Muscle of leg (tissue), 3 donors: ENCODE measurements at regions not wholly inside any gene's neighbourhood (a gene's known extent, or its start where the extent isn't known, plus 50 kb on each side); places are given as distances from the start of the nearest gene placed in this dataset.

Source experiments
- DNase-seq: peaks from one replicate; pipeline ENCODE4 v3.0.0; 2013
- H3K27ac ChIP-seq: one replicate; pipeline ENCODE4 v1.5.1; 2013; ENCODE audit warnings: mild to moderate bottlenecking, low read length, control low read depth
- H3K27me3 ChIP-seq: one replicate; pipeline ENCODE4 v1.6.1; 2013; ENCODE audit warnings: low read length; ENCODE audit not compliant: control insufficient read depth, insufficient read depth
- H3K36me3 ChIP-seq: one replicate; pipeline ENCODE4 v1.6.1; 2013; ENCODE audit warnings: low read length; ENCODE audit not compliant: control insufficient read depth, insufficient read depth
- H3K4me1 ChIP-seq: one replicate; pipeline ENCODE4 v1.6.1; 2013; ENCODE audit warnings: low read length; ENCODE audit not compliant: control insufficient read depth, insufficient read depth
- H3K4me3 ChIP-seq: one replicate; pipeline ENCODE4 v1.5.1; 2013; ENCODE audit warnings: low read length, control low read depth
- H3K9me3 ChIP-seq: replicated peaks from 2 replicates; pipeline ENCODE4 v1.6.1; 2013; ENCODE audit warnings: low read depth, low read length; ENCODE audit not compliant: control insufficient read depth
- WGBS: methylation state at CpG from one replicate; pipeline ENCODE4 v1.1.5; 2013; ENCODE audit warnings: missing lambda C conversion rate; ENCODE audit not compliant: insufficient coverage; 5-methylcytosine and 5-hydroxymethylcytosine counted together

DNA sequence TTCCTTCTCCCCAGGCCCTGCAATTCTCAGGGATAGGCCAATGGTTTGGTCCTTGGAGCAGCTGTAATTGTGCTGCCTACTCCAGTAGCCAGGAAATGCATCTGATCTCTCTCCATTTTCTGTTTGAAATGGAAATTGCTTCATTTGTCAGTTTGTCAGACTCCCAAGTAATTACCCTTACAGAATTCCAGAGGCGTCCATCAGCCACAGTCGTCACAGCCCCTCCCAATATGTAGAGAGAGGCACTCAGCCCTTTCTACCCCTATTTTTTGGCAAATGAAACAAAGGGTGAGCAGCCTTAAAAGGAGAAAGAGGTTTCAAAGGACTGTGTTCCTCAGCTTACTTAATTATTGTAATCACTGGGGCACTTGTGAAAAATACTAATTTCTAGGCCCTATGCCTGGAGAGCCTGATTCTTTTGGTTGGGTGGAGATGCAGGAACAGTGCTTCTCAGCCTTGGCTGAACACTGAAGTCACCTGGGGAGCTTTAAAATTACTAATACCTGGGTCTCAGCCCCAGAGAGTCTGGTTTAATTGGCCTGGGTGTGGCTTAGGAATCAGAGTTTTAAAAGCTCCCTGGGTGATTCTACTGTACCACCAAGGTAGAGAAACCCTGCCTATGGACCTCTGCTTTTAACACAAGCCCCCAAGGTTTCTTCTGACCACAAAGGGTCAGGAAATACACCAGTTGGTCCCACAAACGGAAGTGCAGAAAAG, 190.0 kb downstream of the EMP1 start:
- Histone ChIP-seq H3K9me3 (no peaks in the 10 kb centered on the region), H3K4me3 (no peak overlapping the region), H3K4me1 (peaks cover 14% of the 10 kb centered on the region), H3K27me3 (no peaks in the 10 kb centered on the region), H3K36me3 (no peaks in the 10 kb centered on the region), H3K27ac (no peak overlapping the region)
- 57% methylated on average over 1 of the region's 3 CpGs for WGBS
- no peak for DNase-seq

DNA sequence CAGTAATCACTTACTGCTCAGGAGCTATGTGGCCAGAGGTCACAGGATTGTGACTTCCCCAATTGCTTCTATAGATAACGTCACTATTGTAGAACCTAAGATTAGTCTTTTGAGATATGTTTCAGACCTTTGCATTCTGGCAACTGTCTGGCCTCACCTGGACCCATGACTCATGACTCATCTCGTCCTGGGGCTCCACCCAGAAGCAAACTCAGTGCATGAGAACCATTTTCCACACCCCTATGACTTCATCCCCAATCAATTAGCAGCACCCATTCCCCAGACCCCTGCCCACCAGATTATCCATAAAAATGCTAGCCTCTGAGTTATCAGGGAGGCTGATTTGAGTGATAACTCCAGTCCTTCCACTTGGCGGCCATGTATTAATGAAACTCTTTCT, 186.9 kb downstream of the EMP1 start:
- peaks cover 10% of the 10 kb centered on the region for H3K4me1 ChIP-seq
- H3K4me3 ChIP-seq: no peak overlapping the region
- DNase-seq: no peak
- no peaks in the 10 kb centered on the region for H3K9me3 ChIP-seq
- H3K27ac ChIP-seq: no peak overlapping the region
- H3K36me3 ChIP-seq: no peaks in the 10 kb centered on the region
- H3K27me3 ChIP-seq: no peaks in the 10 kb centered on the region
- WGBS: 71% methylated on average over 1 of the region's 3 CpGs

DNA sequence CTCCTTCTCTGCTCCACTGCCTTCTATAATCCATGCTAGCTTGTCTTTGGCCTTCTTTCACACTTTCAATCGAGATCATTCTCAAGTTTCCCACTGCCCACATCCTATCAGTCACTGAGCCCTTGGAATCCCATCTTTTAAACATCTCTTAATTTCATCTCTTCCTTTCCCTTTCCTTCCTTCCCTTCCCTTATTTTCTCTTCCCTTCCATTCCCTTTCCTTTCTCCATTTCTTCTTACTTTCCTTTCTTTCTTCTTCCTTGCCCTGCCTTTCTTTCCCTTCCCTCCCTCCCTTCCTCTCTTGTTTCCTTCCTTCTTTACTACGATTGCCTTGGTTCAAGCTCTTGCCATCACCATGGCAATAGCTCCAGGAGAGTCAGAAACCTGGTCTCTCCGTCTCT, 183.8 kb downstream of the EMP1 start:
- Histone ChIP-seq H3K27me3 (no peaks in the 10 kb centered on the region), H3K36me3 (no peaks in the 10 kb centered on the region), H3K4me3 (no peak overlapping the region), H3K27ac (no peak overlapping the region), H3K4me1 (peaks cover 17% of the 10 kb centered on the region), H3K9me3 (peaks cover 7% of the 10 kb centered on the region)
- no peak for DNase-seq
- WGBS: 76% methylated on average over 3 of the region's 3 CpGs

DNA sequence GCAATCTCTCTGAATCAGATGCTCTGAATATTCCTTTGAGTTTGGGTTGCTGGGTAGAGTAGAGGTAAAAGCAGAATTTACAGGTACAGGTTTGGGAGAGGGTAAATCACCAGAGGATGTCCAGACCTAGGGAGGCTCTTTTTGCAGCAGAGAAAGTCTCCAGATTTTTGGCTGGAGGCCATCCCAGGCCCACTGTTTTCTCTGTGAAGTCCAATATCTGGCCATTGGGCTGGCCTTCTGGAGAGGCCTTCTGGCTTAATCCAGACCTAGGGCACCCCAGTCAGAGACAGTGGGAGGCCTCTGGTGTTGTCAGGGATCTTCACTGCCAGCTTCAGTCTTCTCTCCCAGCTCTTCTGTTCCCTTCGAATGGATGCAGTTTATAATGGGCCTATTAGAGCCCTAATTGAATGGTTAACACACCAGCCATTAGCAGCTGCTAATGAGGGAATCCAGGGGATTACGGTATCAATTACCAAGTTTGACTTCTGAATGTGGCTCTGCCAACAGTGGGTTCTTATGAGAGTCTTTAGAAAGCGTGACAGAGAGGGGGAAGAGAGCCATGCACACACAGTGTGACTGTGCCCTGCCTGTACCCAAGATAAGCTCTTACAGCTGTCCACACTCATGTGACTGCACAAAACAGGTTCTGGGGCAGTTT, 183.1 kb downstream of the EMP1 start:
- no peaks in the 10 kb centered on the region for H3K27me3 ChIP-seq
- peaks cover 7% of the 10 kb centered on the region for H3K9me3 ChIP-seq
- H3K4me1 ChIP-seq: peaks cover 23% of the 10 kb centered on the region
- no peak overlapping the region for H3K27ac ChIP-seq
- no peak overlapping the region for H3K4me3 ChIP-seq
- WGBS: 33% methylated on average over 1 of the region's 3 CpGs
- no peaks in the 10 kb centered on the region for H3K36me3 ChIP-seq
- DNase-seq: peak; percentile 25

DNA sequence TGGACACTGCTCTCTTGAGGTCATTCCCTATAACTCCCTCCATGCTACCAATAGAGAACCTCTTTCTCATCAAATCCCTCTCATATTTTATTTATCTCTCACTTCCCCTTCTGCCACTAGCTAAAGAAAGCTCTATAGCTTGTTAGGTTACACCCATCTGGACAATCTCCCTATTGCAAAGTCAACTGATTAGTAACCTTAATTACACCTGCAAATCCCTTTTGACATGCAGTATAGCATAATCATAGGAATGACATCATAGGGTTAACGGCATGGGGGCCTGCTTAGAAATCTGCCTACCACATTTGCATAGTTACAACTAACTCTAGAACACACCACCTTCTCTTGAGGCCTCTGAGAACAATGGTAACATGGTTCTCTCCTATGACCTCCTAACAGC, 181.2 kb downstream of the EMP1 start:
- peaks cover 7% of the 10 kb centered on the region for H3K9me3 ChIP-seq
- H3K4me3 ChIP-seq: no peak overlapping the region
- no peaks in the 10 kb centered on the region for H3K36me3 ChIP-seq
- H3K27me3 ChIP-seq: no peaks in the 10 kb centered on the region
- H3K27ac ChIP-seq: no peak overlapping the region
- no peak for DNase-seq
- peaks cover 30% of the 10 kb centered on the region for H3K4me1 ChIP-seq
- 100% methylated on average over 1 of the region's 1 CpG for WGBS

DNA sequence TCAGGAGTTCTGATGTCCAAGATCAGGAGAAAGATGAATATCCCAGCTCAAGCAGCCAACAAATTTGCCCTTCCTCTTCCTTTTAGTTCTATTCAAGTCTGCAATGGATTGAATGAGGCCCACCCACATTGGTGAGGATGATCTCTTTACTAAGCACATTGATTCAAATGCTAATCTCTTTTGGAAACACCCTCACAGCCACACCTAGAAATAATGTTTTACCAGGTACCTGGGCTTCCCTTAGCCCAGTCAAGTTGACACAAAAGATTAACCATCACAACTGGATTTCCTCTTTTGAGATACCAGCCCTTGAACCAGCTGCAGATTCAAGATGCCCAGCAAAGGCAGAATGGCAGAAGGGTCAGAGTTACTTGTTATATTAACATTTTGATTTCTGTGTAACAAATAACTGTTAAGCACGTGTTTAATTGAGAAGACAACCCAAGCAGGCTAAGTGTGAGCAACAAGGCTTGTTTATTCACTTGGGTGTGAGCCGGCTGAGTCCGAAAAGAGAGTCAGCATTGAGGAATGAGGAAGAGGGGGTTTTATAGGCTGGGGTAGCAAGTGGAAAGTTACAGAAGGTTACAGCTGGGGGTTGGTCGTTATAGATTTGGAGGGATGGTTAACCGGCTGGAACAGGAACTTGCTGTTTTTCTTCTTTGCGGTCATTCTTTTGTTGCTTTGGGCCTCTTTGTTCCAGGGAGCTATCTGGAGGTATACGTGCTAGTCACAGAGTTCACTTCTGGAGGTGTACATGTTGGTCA, 180.3 kb downstream of the EMP1 start:
- Histone ChIP-seq H3K36me3 (no peaks in the 10 kb centered on the region), H3K4me1 (peaks cover 33% of the 10 kb centered on the region), H3K4me3 (no peak overlapping the region), H3K27me3 (no peaks in the 10 kb centered on the region), H3K27ac (no peak overlapping the region), H3K9me3 (peaks cover 7% of the 10 kb centered on the region)
- DNase-seq: no peak
- 85% methylated on average over 5 of the region's 7 CpGs for WGBS

DNA sequence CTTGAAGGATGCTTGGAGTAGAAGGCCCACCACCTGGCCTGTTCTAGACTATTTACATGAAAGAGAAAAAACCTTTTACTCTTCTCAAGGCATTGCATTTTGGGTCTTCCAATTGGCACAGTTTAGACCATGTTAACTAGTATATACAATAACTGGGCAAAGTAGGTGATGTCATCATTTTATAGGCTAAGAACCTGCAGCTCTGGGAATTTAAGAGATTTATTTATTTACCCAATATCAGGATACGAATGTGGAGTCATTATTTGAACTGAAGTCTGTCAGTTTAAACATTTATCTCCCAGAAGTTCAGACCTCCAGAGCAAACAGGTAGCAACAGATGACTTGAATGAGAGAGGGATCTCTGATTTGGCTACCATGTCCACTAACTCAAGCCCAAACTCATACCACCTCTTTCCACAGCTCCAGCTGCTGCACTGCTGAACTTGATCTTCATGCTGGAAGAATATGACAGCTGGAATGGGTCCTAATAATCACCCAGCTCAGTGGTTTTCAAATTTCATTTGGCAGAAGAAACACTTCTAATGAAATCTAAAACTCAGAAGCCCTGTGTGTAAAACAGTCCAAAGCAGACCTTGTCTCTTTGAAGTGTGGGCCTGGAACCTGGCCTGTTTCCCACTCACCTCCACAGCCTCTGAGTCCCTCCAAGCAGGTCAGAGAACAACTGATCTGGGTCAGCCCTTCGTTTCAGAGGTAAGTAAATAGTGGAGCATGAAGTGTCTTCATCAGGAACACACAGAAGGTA, 179.2 kb downstream of the EMP1 start:
- H3K4me3 ChIP-seq: no peak overlapping the region
- WGBS: no CpG with 5 or more reads among the region's 2 CpGs
- peak; percentile 43 for DNase-seq
- H3K27me3 ChIP-seq: no peaks in the 10 kb centered on the region
- H3K27ac ChIP-seq: no peak overlapping the region
- peaks cover 35% of the 10 kb centered on the region for H3K4me1 ChIP-seq
- no peaks in the 10 kb centered on the region for H3K36me3 ChIP-seq
- peaks cover 7% of the 10 kb centered on the region for H3K9me3 ChIP-seq

DNA sequence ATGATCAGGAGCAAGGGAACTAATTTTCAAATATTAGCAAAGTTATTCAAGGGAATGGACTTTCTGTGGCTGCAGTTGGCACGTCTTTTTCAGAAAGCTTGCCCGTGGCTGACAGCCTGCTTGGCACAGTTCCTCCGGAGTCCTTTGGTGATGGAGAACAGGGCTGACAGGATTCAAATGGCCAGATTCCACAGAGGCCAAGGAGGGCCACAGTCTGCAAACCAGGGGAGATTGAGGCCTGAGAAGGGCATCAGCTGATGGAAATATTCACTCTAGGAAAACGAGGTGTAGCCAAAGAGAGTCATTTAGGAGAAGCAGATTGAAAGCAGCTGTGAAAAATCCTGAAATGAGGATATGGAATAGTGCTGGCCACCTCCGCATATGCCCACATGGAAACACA, 178.3 kb downstream of the EMP1 start:
- H3K27ac ChIP-seq: no peak overlapping the region
- peaks cover 30% of the 10 kb centered on the region for H3K4me1 ChIP-seq
- 51% methylated on average over 3 of the region's 5 CpGs for WGBS
- no peak overlapping the region for H3K4me3 ChIP-seq
- no peaks in the 10 kb centered on the region for H3K36me3 ChIP-seq
- DNase-seq: peak; percentile 65
- H3K27me3 ChIP-seq: no peaks in the 10 kb centered on the region
- H3K9me3 ChIP-seq: peaks cover 7% of the 10 kb centered on the region

DNA sequence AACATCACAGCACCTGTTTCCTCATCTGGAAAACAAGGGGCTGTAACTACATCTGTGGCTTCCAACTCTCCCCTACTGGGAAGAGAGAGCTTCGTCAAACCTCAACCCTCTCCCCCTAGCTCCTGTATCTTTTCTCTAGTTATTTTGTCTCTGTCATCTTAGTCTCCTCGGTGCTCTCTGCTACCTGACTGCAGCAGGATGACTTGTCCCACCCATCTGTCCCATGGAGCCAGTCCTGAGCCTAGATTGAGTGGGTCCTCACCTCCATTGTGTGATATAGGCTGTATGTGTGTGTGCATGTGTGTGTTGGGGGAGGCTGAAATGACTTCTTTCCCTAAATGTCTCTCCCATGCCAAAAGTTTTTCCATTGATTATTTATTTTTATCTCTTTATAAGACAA, 177.3 kb downstream of the EMP1 start:
- no peaks in the 10 kb centered on the region for H3K36me3 ChIP-seq
- no peak for DNase-seq
- no peaks in the 10 kb centered on the region for H3K27me3 ChIP-seq
- no peak overlapping the region for H3K27ac ChIP-seq
- H3K4me3 ChIP-seq: no peak overlapping the region
- no CpG with 5 or more reads among the region's 2 CpGs for WGBS
- peaks cover 25% of the 10 kb centered on the region for H3K4me1 ChIP-seq
- H3K9me3 ChIP-seq: peaks cover 7% of the 10 kb centered on the region

DNA sequence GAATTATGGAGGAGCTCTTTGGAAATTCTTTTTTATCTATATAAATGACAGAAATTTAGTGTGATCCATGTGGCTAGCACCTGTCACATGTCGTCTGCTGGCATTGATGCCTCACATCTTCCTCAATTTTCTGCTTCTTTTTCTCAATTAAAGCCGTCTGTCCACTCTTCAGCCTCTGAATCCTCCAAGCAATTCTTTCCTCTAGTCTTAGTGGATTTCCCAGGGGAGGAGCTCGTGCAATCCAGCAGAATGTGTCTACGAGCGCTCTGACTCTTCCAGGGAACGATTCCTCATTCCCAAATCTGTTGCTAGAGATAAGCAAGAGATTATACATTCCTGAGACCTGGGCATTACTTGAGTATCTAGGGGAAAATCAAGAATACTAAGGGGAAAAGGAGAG, 176.6 kb downstream of the EMP1 start:
- no peak overlapping the region for H3K27ac ChIP-seq
- no peak overlapping the region for H3K4me3 ChIP-seq
- H3K27me3 ChIP-seq: no peaks in the 10 kb centered on the region
- H3K36me3 ChIP-seq: no peaks in the 10 kb centered on the region
- peaks cover 27% of the 10 kb centered on the region for H3K4me1 ChIP-seq
- 60% methylated on average over 2 of the region's 6 CpGs for WGBS
- DNase-seq: no peak
- peaks cover 7% of the 10 kb centered on the region for H3K9me3 ChIP-seq
